ENCODE measurements at regions not wholly inside any gene's neighbourhood (a gene's known extent, or its start where the extent isn't known, plus 50 kb on each side); places are given as distances from the start of the nearest gene placed in this dataset.

DNA sequence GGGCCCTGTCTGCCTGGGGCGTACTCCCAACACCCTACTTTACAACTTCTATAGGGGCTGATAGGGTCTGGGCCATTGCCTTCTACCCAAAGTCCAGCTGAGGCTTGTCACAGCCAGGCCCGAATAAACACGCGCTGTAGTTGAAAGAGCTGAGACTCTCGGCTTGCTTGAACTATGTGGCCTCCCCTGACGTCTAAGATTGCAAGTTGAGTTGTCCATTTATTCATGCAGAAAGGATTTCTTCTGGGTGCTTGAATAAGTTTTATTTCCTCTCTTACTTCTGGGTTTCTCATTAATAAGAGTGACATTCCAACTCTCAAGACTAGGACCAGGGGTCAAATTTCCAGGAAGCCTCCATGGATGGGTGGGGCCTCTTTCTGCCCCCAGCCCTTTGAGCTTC is 74.4 kb upstream of the VRK1 start:
- TF ChIP-seq, protein P1, sequence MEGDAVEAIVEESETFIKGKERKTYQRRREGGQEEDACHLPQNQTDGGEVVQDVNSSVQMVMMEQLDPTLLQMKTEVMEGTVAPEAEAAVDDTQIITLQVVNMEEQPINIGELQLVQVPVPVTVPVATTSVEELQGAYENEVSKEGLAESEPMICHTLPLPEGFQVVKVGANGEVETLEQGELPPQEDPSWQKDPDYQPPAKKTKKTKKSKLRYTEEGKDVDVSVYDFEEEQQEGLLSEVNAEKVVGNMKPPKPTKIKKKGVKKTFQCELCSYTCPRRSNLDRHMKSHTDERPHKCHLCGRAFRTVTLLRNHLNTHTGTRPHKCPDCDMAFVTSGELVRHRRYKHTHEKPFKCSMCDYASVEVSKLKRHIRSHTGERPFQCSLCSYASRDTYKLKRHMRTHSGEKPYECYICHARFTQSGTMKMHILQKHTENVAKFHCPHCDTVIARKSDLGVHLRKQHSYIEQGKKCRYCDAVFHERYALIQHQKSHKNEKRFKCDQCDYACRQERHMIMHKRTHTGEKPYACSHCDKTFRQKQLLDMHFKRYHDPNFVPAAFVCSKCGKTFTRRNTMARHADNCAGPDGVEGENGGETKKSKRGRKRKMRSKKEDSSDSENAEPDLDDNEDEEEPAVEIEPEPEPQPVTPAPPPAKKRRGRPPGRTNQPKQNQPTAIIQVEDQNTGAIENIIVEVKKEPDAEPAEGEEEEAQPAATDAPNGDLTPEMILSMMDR (IDR thresholded peaks at IDR 0.05; ENCODE audit: low read depth, low read length, missing input control), result no peak
- TF ChIP-seq, protein P2, sequence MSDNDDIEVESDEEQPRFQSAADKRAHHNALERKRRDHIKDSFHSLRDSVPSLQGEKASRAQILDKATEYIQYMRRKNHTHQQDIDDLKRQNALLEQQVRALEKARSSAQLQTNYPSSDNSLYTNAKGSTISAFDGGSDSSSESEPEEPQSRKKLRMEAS (IDR thresholded peaks at IDR 0.05), result no peak
- TF ChIP-seq, protein P3, sequence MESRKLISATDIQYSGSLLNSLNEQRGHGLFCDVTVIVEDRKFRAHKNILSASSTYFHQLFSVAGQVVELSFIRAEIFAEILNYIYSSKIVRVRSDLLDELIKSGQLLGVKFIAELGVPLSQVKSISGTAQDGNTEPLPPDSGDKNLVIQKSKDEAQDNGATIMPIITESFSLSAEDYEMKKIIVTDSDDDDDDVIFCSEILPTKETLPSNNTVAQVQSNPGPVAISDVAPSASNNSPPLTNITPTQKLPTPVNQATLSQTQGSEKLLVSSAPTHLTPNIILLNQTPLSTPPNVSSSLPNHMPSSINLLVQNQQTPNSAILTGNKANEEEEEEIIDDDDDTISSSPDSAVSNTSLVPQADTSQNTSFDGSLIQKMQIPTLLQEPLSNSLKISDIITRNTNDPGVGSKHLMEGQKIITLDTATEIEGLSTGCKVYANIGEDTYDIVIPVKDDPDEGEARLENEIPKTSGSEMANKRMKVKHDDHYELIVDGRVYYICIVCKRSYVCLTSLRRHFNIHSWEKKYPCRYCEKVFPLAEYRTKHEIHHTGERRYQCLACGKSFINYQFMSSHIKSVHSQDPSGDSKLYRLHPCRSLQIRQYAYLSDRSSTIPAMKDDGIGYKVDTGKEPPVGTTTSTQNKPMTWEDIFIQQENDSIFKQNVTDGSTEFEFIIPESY (IDR thresholded peaks at IDR 0.05), result no peak
- no peak for TF ChIP-seq YY1 (IDR thresholded peaks at IDR 0.05)
- TF ChIP-seq NR2F2 (IDR thresholded peaks at IDR 0.05), result no peak
- no peak for TF ChIP-seq FOXA2 (IDR thresholded peaks at IDR 0.05)
- no peak for TF ChIP-seq GABPA (IDR thresholded peaks at IDR 0.05 in 1 of 2, conservative IDR thresholded peaks at IDR 0.05 in 1 of 2)
- no peak for TF ChIP-seq JUND (IDR thresholded peaks at IDR 0.05)
- TF ChIP-seq HNF4G (IDR thresholded peaks at IDR 0.05), result no peak
- TF ChIP-seq, protein P4, sequence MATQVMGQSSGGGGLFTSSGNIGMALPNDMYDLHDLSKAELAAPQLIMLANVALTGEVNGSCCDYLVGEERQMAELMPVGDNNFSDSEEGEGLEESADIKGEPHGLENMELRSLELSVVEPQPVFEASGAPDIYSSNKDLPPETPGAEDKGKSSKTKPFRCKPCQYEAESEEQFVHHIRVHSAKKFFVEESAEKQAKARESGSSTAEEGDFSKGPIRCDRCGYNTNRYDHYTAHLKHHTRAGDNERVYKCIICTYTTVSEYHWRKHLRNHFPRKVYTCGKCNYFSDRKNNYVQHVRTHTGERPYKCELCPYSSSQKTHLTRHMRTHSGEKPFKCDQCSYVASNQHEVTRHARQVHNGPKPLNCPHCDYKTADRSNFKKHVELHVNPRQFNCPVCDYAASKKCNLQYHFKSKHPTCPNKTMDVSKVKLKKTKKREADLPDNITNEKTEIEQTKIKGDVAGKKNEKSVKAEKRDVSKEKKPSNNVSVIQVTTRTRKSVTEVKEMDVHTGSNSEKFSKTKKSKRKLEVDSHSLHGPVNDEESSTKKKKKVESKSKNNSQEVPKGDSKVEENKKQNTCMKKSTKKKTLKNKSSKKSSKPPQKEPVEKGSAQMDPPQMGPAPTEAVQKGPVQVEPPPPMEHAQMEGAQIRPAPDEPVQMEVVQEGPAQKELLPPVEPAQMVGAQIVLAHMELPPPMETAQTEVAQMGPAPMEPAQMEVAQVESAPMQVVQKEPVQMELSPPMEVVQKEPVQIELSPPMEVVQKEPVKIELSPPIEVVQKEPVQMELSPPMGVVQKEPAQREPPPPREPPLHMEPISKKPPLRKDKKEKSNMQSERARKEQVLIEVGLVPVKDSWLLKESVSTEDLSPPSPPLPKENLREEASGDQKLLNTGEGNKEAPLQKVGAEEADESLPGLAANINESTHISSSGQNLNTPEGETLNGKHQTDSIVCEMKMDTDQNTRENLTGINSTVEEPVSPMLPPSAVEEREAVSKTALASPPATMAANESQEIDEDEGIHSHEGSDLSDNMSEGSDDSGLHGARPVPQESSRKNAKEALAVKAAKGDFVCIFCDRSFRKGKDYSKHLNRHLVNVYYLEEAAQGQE (IDR thresholded peaks at IDR 0.05), result no peak
- no peak for TF ChIP-seq RAD21 (IDR thresholded peaks at IDR 0.05)
- TF ChIP-seq, protein P5, sequence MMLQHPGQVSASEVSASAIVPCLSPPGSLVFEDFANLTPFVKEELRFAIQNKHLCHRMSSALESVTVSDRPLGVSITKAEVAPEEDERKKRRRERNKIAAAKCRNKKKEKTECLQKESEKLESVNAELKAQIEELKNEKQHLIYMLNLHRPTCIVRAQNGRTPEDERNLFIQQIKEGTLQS (IDR thresholded peaks at IDR 0.05), result no peak
- TF ChIP-seq SP1 (IDR thresholded peaks at IDR 0.05), result no peak
- TF ChIP-seq EGR1 (IDR thresholded peaks at IDR 0.05; ENCODE audit: low read depth in 2 of 2), result no peak
